ENCODE measurements at regions not wholly inside any gene's neighbourhood (a gene's known extent, or its start where the extent isn't known, plus 50 kb on each side); places are given as distances from the start of the nearest gene placed in this dataset.

- no peak for DNase-seq
- intact Hi-C loops (cut with DNase I; ENCODE audit: low total_unique reads): no loop called here
- no peak overlapping the region for H3K27ac ChIP-seq
- no peaks in the 10 kb centered on the region for H3K9me3 ChIP-seq
- in situ Hi-C loops (cut with MboI; ENCODE audit: low pct_ligation_motif_present in 1 of 4, low pct_unique_long_range_greater_than_20kb in 1 of 4, low sequenced_read_pairs in 3 of 4): no loop called here
- H3K4me3 ChIP-seq: no peak overlapping the region
- H3K27me3 ChIP-seq: no peaks in the 10 kb centered on the region
- H3K36me3 ChIP-seq: no peaks in the 10 kb centered on the region
- WGBS, 2 donors (ENCODE audit: low coverage in 1 of 2): 53 to 59% methylated on average over 4 to 6 of the region's 6 CpGs
- TF ChIP-seq EP300 (IDR thresholded peaks at IDR 0.05; ENCODE audit: low read depth) (no peak), POLR2A (IDR thresholded peaks at IDR 0.05) (no peak), CTCF (IDR thresholded peaks at IDR 0.05) (no peak), POLR2AphosphoS5 (IDR thresholded peaks at IDR 0.05) (no peak)
- no peaks in the 10 kb centered on the region for H3K4me1 ChIP-seq
Measured at GRCh38 chr2:797993-798392, 120.8 kb upstream of the TMEM18 start.

GRCh38 chr2:797556-797955, 120.3 kb upstream of the TMEM18 start:
- intact Hi-C loops (cut with DNase I; ENCODE audit: low total_unique reads): no loop called here
- H3K4me3 ChIP-seq: no peak overlapping the region
- WGBS, 2 donors (ENCODE audit: low coverage in 1 of 2): 80 to 81% methylated on average over 2 to 8 of the region's 8 CpGs
- in situ Hi-C loops (cut with MboI; ENCODE audit: low pct_ligation_motif_present in 1 of 4, low pct_unique_long_range_greater_than_20kb in 1 of 4, low sequenced_read_pairs in 3 of 4): no loop called here
- no peaks in the 10 kb centered on the region for H3K9me3 ChIP-seq
- no peak for TF ChIP-seq EP300 (IDR thresholded peaks at IDR 0.05; ENCODE audit: low read depth)
- TF ChIP-seq POLR2A (IDR thresholded peaks at IDR 0.05): no peak
- no peak for TF ChIP-seq CTCF (IDR thresholded peaks at IDR 0.05)
- no peak for TF ChIP-seq POLR2AphosphoS5 (IDR thresholded peaks at IDR 0.05)
- H3K4me1 ChIP-seq: no peaks in the 10 kb centered on the region
- H3K36me3 ChIP-seq: no peaks in the 10 kb centered on the region
- H3K27me3 ChIP-seq: no peaks in the 10 kb centered on the region
- no peak for DNase-seq
- H3K27ac ChIP-seq: no peak overlapping the region

GRCh38 chr2:796141-796985, 119.2 kb upstream of the TMEM18 start:
- in situ Hi-C loops (cut with MboI; ENCODE audit: low pct_ligation_motif_present in 1 of 4, low pct_unique_long_range_greater_than_20kb in 1 of 4, low sequenced_read_pairs in 3 of 4): no loop called here

GRCh38 chr2:795531-796041, 118.4 kb upstream of the TMEM18 start:
- H3K36me3 ChIP-seq: no peaks in the 10 kb centered on the region
- DNase-seq: no peak
- WGBS, 2 donors (ENCODE audit: low coverage in 1 of 2): 70 to 75% methylated on average over 10 to 18 of the region's 18 CpGs
- in situ Hi-C loops (cut with MboI; ENCODE audit: low pct_ligation_motif_present in 1 of 4, low pct_unique_long_range_greater_than_20kb in 1 of 4, low sequenced_read_pairs in 3 of 4) (no loop called here), intact Hi-C loops (cut with DNase I; ENCODE audit: low total_unique reads) (no loop called here)
- no peaks in the 10 kb centered on the region for H3K9me3 ChIP-seq
- TF ChIP-seq EP300 (IDR thresholded peaks at IDR 0.05; ENCODE audit: low read depth): no peak
- no peak for TF ChIP-seq CTCF (IDR thresholded peaks at IDR 0.05)
- no peak for TF ChIP-seq POLR2A (IDR thresholded peaks at IDR 0.05)
- TF ChIP-seq POLR2AphosphoS5 (IDR thresholded peaks at IDR 0.05): no peak
- no peak overlapping the region for H3K27ac ChIP-seq
- H3K4me3 ChIP-seq: no peak overlapping the region
- H3K4me1 ChIP-seq: no peaks in the 10 kb centered on the region
- H3K27me3 ChIP-seq: no peaks in the 10 kb centered on the region

More at GRCh38 chr2:796141-796985, 119.2 kb upstream of the TMEM18 start:
- H3K36me3 ChIP-seq: no peaks in the 10 kb centered on the region
- 91 to 92% methylated on average over 9 to 24 of the region's 24 CpGs for WGBS, 2 donors (ENCODE audit: low coverage in 1 of 2)
- intact Hi-C loops (cut with DNase I; ENCODE audit: low total_unique reads): no loop called here
- H3K4me3 ChIP-seq: no peak overlapping the region
- H3K27ac ChIP-seq: no peak overlapping the region
- no peak for DNase-seq
- H3K9me3 ChIP-seq: no peaks in the 10 kb centered on the region
- no peak for TF ChIP-seq CTCF (IDR thresholded peaks at IDR 0.05)
- H3K4me1 ChIP-seq: no peaks in the 10 kb centered on the region
- no peaks in the 10 kb centered on the region for H3K27me3 ChIP-seq
